Neural progenitor cell (in vitro differentiated cells): ENCODE measurements at regions not wholly inside any gene's neighbourhood (a gene's known extent, or its start where the extent isn't known, plus 50 kb on each side); places are given as distances from the start of the nearest gene placed in this dataset.
"Not testable (repeated sequence)": the region's sequence is repeated elsewhere in the genome, so short reads cannot be mapped to it uniquely, and the experiment has no call there.

ENCODE experiments used
- DNase-seq: peaks from one replicate; pipeline ENCODE4 v3.0.0-alpha.2; 2016; ENCODE audit warnings: low spot score
- H2AFZ ChIP-seq: fragments of 200-600 bp; sonication (generic); replicated peaks from 2 replicates; pipeline ENCODE4 v1.6.1; 2016; ENCODE audit warnings: antibody characterized with exemption
- H3F3A ChIP-seq: fragments of 200-600 bp; sonication (generic); 2 replicates; pipeline ENCODE4 v1.6.1; 2016; ENCODE audit warnings: antibody characterized with exemption, low read depth
- H3K27ac ChIP-seq: fragments of 200-600 bp; sonication (generic); 2 replicates; pipeline ENCODE4 v1.5.1; 2016; ENCODE audit warnings: mild to moderate bottlenecking
- H3K27me3 ChIP-seq: fragments of 200-600 bp; sonication (generic); 2 replicates; pipeline ENCODE4 v1.6.1; 2016; ENCODE audit warnings: mild to moderate bottlenecking, moderate library complexity
- H3K36me3 ChIP-seq: fragments of 200-600 bp; sonication (generic); 2 replicates; pipeline ENCODE4 v1.5.1; 2016
- H3K4me1 ChIP-seq: fragments of 200-600 bp; sonication (generic); 2 replicates; pipeline ENCODE4 v1.6.1; 2016; ENCODE audit warnings: mixed run types
- H3K4me2 ChIP-seq: fragments of 200-600 bp; sonication (generic); 2 replicates; pipeline ENCODE4 v1.6.1; 2016
- H3K4me3 ChIP-seq: fragments of 200-600 bp; sonication (generic); 2 replicates; pipeline ENCODE4 v1.5.1; 2016
- H3K79me2 ChIP-seq: fragments of 200-600 bp; sonication (generic); 2 replicates; pipeline ENCODE4 v1.6.1; 2016; ENCODE audit warnings: low read depth
- H3K9ac ChIP-seq: fragments of 200-600 bp; sonication (generic); 2 replicates; pipeline ENCODE4 v1.6.1; 2016
- H3K9me3 ChIP-seq: fragments of 200-600 bp; sonication (generic); 2 replicates; pipeline ENCODE4 v1.5.1; 2016; ENCODE audit warnings: low read depth
- H4K20me1 ChIP-seq: fragments of 200-600 bp; sonication (generic); 2 replicates; pipeline ENCODE4 v1.6.1; 2016; ENCODE audit warnings: low read depth
- H3K27ac Mint-ChIP-seq: 3 replicates; pipeline ENCODE4 v1.8.0; 2021; ENCODE audit warnings: mixed read lengths
- H3K27me3 Mint-ChIP-seq: 2 replicates; pipeline ENCODE4 v1.8.0; 2022; ENCODE audit warnings: low read depth, mild to moderate bottlenecking, inconsistent platforms, moderate library complexity, mixed read lengths; ENCODE audit not compliant: insufficient read depth
- H3K36me3 Mint-ChIP-seq: 3 replicates; pipeline ENCODE4 v1.8.0; 2021; ENCODE audit warnings: mixed read lengths
- H3K4me1 Mint-ChIP-seq: 3 replicates; pipeline ENCODE4 v1.8.0; 2021; ENCODE audit warnings: mixed read lengths
- H3K4me3 Mint-ChIP-seq: 3 replicates; pipeline ENCODE4 v1.8.0; 2021; ENCODE audit warnings: mild to moderate bottlenecking, moderate library complexity, mixed read lengths
- H3K9me3 Mint-ChIP-seq: 3 replicates; pipeline ENCODE4 v1.8.0; 2020; ENCODE audit warnings: mixed read lengths
- CTCF ChIP-seq: fragments of 200-600 bp; sonication (generic); IDR thresholded peaks from 2 replicates; pipeline ENCODE4 v1.5.1; 2017; ENCODE audit warnings: antibody characterized with exemption, mild to moderate bottlenecking
- EZH2 ChIP-seq: fragments of 200-600 bp; sonication (generic); IDR thresholded peaks from 2 replicates; pipeline ENCODE4 v1.6.1; 2017; ENCODE audit warnings: antibody characterized with exemption, mild to moderate bottlenecking, moderate library complexity
- EZH2phosphoT487 ChIP-seq: fragments of 200-600 bp; sonication (generic); IDR thresholded peaks from 2 replicates; pipeline ENCODE4 v1.6.1; 2017; ENCODE audit warnings: antibody characterized with exemption

DNA sequence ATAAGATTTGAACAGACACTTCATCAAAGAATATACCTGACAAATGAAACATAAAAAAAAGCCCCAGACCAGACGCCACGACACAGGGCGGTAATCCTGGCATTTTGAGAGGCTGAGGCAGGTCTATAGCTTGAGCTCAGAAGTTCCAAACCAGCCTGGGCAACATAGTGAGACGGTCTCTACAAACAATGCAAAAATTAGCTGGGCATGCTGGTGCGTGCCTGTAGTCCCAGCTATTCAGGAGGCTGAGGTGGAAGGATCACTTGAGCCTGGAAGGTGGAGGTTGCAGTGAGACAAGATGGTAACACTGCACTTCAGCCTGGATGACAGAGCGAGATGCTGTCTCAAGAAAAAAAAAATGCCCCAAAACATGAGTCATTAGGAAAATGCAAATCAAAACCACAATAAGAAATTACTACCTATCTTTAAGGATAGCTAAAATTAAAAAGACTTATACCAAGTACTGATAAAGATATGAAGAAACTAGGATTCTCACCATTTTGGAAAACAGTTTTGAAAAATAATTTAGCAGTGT lies 91.7 kb upstream of the GRAMD1B start:
- H2AFZ ChIP-seq = no peak overlapping the region
- H3K27me3 ChIP-seq = no peaks in the 10 kb centered on the region
- Mint-ChIP-seq H3K27me3 (peaks cover 4% of the 10 kb centered on the region), H3K27ac (no peak overlapping the region), H3K36me3 (no peaks in the 10 kb centered on the region), H3K9me3 (peaks cover 8% of the 10 kb centered on the region), H3K4me3 (no peak overlapping the region), H3K4me1 (peaks cover 3% of the 10 kb centered on the region)
- DNase-seq = no peak
- no peak overlapping the region for H3K4me3 ChIP-seq
- H3K9me3 ChIP-seq = no peaks in the 10 kb centered on the region
- no peaks in the 10 kb centered on the region for H3K4me1 ChIP-seq
- H3K9ac ChIP-seq = no peak overlapping the region
- TF ChIP-seq EZH2phosphoT487 (no peak), CTCF (no peak), EZH2 (no peak)
- H4K20me1 ChIP-seq = no peaks in the 10 kb centered on the region
- H3K79me2 ChIP-seq = no peaks in the 10 kb centered on the region
- H3F3A ChIP-seq = no peaks in the 10 kb centered on the region
- H3K4me2 ChIP-seq = no peak overlapping the region
- H3K36me3 ChIP-seq = no peaks in the 10 kb centered on the region
- H3K27ac ChIP-seq = no peak overlapping the region

GRCh38 chr11:123334925-123335324 lies 95.1 kb upstream of the GRAMD1B start:
- H3K9me3 Mint-ChIP-seq = peaks cover 2% of the 10 kb centered on the region
- Histone ChIP-seq H2AFZ (no peak overlapping the region), H3K36me3 (no peaks in the 10 kb centered on the region), H3K4me3 (no peak overlapping the region), H4K20me1 (no peaks in the 10 kb centered on the region), H3K9ac (no peak overlapping the region), H3K4me2 (no peak overlapping the region), H3K9me3 (no peaks in the 10 kb centered on the region), H3K27me3 (no peaks in the 10 kb centered on the region), H3K4me1 (peaks cover 9% of the 10 kb centered on the region), H3F3A (no peaks in the 10 kb centered on the region), H3K79me2 (no peaks in the 10 kb centered on the region), H3K27ac (no peak overlapping the region)
- H3K36me3 Mint-ChIP-seq = no peaks in the 10 kb centered on the region
- H3K4me3 Mint-ChIP-seq = no peak overlapping the region
- peaks cover 17% of the 10 kb centered on the region for H3K4me1 Mint-ChIP-seq
- H3K27me3 Mint-ChIP-seq = peaks cover 3% of the 10 kb centered on the region
- TF ChIP-seq EZH2 = no peak
- TF ChIP-seq EZH2phosphoT487 = no peak
- no peak for DNase-seq
- H3K27ac Mint-ChIP-seq = no peak overlapping the region

GRCh38 chr11:123332577-123332976 lies 97.5 kb upstream of the GRAMD1B start:
- not testable (repeated sequence) for H3K27me3 Mint-ChIP-seq, H3K4me3 Mint-ChIP-seq, H3K79me2 ChIP-seq, H3K27me3 ChIP-seq, H4K20me1 ChIP-seq, DNase-seq, H2AFZ ChIP-seq, H3K9me3 Mint-ChIP-seq, H3K4me2 ChIP-seq, H3K9me3 ChIP-seq, H3K36me3 ChIP-seq, H3K4me3 ChIP-seq, H3F3A ChIP-seq, H3K9ac ChIP-seq, H3K27ac ChIP-seq, H3K36me3 Mint-ChIP-seq
- Mint-ChIP-seq H3K27ac (peak overlapping the region; percentile 61), H3K4me1 (peaks cover 34% of the 10 kb centered on the region)
- H3K4me1 ChIP-seq = peaks cover 10% of the 10 kb centered on the region

DNA sequence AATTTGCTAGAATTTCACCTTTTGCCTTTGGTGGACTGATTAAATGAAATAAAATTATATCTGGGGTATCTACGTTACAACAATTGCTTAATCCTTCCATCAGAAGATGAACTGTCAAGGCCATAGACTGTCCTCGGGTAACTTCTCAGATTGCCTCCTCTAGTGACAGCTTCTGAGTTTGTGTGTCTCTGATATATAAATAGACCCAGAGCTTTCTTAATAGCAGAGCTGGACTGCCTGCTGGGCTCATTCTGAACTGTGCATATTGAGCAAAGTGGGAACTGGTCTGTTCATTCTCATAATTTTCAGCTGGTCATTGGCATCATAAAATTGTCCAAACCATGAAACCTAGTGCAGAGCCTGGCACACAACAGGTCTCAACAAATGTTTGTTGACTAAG lies 99.1 kb upstream of the GRAMD1B start:
- no peaks in the 10 kb centered on the region for H3K36me3 Mint-ChIP-seq
- H3K9me3 Mint-ChIP-seq = peaks cover 2% of the 10 kb centered on the region
- Histone ChIP-seq H3K4me2 (no peak overlapping the region), H3K27me3 (no peaks in the 10 kb centered on the region), H3F3A (no peaks in the 10 kb centered on the region), H3K9me3 (no peaks in the 10 kb centered on the region), H3K9ac (no peak overlapping the region), H3K4me1 (peaks cover 10% of the 10 kb centered on the region), H3K36me3 (no peaks in the 10 kb centered on the region), H2AFZ (no peak overlapping the region), H3K4me3 (no peak overlapping the region), H4K20me1 (no peaks in the 10 kb centered on the region), H3K79me2 (no peaks in the 10 kb centered on the region), H3K27ac (no peak overlapping the region)
- peaks cover 3% of the 10 kb centered on the region for H3K27me3 Mint-ChIP-seq
- H3K4me3 Mint-ChIP-seq = no peak overlapping the region
- H3K4me1 Mint-ChIP-seq = peaks cover 34% of the 10 kb centered on the region
- no peak for DNase-seq
- peak overlapping the region; percentile 34 for H3K27ac Mint-ChIP-seq
- no peak for TF ChIP-seq CTCF
- TF ChIP-seq EZH2 = no peak
- TF ChIP-seq EZH2phosphoT487 = no peak
